ENCODE measurements at regions not wholly inside any gene's neighbourhood (a gene's known extent, or its start where the extent isn't known, plus 50 kb on each side); places are given as distances from the start of the nearest gene placed in this dataset.

DNA sequence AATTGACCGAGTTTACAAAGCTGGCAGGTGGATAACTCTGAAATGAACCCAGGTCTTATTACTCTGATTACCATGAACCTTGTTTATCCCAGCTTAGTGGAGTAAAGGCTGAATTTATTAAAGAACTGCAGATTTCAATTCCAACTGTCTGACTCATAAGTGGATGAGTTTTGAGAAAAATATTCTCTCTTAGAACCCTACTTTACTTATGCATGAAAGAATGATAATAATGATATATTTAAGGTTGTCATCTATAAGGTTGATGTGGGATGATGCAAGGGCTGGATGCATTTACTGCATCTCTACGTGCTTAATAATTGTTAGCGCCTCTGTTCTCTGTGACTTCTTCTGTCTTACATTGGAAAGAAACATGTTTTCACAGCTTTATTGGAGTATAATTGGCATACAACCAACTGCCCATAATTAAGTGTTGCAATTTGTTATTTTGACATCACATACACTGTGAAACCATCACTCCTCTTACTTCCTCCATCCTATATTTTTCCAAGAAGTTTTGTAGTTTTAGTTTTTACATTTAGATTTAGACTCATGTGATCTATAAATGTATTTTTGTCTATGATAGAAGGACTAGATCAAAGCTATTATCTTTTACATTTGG lies 771.2 kb upstream of the ARRDC4 start (continued):
- TF ChIP-seq, protein P1, sequence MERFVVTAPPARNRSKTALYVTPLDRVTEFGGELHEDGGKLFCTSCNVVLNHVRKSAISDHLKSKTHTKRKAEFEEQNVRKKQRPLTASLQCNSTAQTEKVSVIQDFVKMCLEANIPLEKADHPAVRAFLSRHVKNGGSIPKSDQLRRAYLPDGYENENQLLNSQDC (CRISPR knock-in tag; IDR thresholded peaks at IDR 0.05) = no peak
- TF ChIP-seq CREBBP (IDR thresholded peaks at IDR 0.05; ENCODE audit: low read depth, low read length) = no peak
- no peak for TF ChIP-seq ZC3H4 (CRISPR knock-in tag; IDR thresholded peaks at IDR 0.05; ENCODE audit: borderline replicate concordance)
- TF ChIP-seq TEAD2 (tag; IDR thresholded peaks at IDR 0.05) = no peak
- no peak for TF ChIP-seq TAF15 (IDR thresholded peaks at IDR 0.05; ENCODE audit: low read depth, low read length)
- no peak for TF ChIP-seq NKRF (IDR thresholded peaks at IDR 0.05; ENCODE audit: borderline replicate concordance)
- TF ChIP-seq NFIX (CRISPR knock-in tag; IDR thresholded peaks at IDR 0.05; ENCODE audit: low read depth) = no peak
- no peak for TF ChIP-seq SREBF1 (IDR thresholded peaks at IDR 0.05; ENCODE audit: borderline replicate concordance, low read depth, low read length)
- no peak for TF ChIP-seq BACH1 (tag; IDR thresholded peaks at IDR 0.05)
- no peak for TF ChIP-seq ZNF174 (CRISPR knock-in tag; IDR thresholded peaks at IDR 0.05)
- no peak for TF ChIP-seq GTF2B (IDR thresholded peaks at IDR 0.05; ENCODE audit: extremely low read depth, insufficient read length)

Measured in K562 (cell line).